ENCODE measurements at regions not wholly inside any gene's neighbourhood (a gene's known extent, or its start where the extent isn't known, plus 50 kb on each side); places are given as distances from the start of the nearest gene placed in this dataset.

GRCh38 chr6:9795880-9796279 lies 619.0 kb downstream of the TFAP2A start:
- Histone ChIP-seq H3K4me1 (ENCODE audit: control insufficient read depth, insufficient read depth, low read length) (no peaks in the 10 kb centered on the region), H2BK5ac (ENCODE audit: low read depth, low read length, poor library complexity, severe bottlenecking) (no peak overlapping the region), H2BK20ac (ENCODE audit: low read depth, low read length) (0 out of 2 replicates have a peak overlapping the region, but pooled peaks have one; percentile 9), H3K18ac (ENCODE audit: low read depth, low read length) (no peak overlapping the region), H3K27me3 (ENCODE audit: control insufficient read depth, insufficient read depth, low read length) (no peaks in the 10 kb centered on the region), H3K9ac (ENCODE audit: low read depth, low read length) (no peak overlapping the region), H3K27ac (ENCODE audit: insufficient read depth, low read length) (no peak overlapping the region), H2BK120ac (ENCODE audit: low read depth, low read length) (peak overlapping the region; percentile 1), H3K9me3 (ENCODE audit: control insufficient read depth, insufficient read depth, low read length) (0 out of 2 replicates have a peak, but pooled peaks cover 2% of the 10 kb centered on the region), H3K14ac (replicated peaks; ENCODE audit: low read depth, low read length) (no peak overlapping the region), H3K4me2 (ENCODE audit: low read depth, low read length) (no peak overlapping the region), H3K4me3 (ENCODE audit: insufficient read depth, low read depth, low read length) (no peak overlapping the region), H3K4ac (ENCODE audit: low read depth, low read length) (peak overlapping the region; percentile 0; the same call in 1 of the 2 replicates), H2AFZ (replicated peaks; ENCODE audit: low read length, poor library complexity) (no peak overlapping the region), H2AK5ac (ENCODE audit: low read depth, low read length) (no peak overlapping the region), H4K8ac (ENCODE audit: low read depth in 2 of 2, low read length in 2 of 2) (no peak overlapping the region), H3K36me3 (ENCODE audit: control insufficient read depth, insufficient read depth, low read length) (no peaks in the 10 kb centered on the region), H4K91ac (ENCODE audit: insufficient read depth, low read depth, low read length) (no peak overlapping the region), H3K9me1 (ENCODE audit: insufficient read depth, low read length) (no peaks in the 10 kb centered on the region), H3K79me1 (ENCODE audit: low read depth in 1 of 2, low read length in 2 of 2) (no peaks in the 10 kb centered on the region), H2AK9ac (replicated peaks; ENCODE audit: low read depth, low read length, poor library complexity) (no peak overlapping the region), H3K23ac (ENCODE audit: low read depth, low read length) (no peak overlapping the region), H3K56ac (ENCODE audit: extremely low read depth, insufficient read depth, low read length) (no peak overlapping the region), H4K5ac (ENCODE audit: low read depth, low read length) (no peak overlapping the region), H2BK15ac (ENCODE audit: low read depth, low read length) (no peak overlapping the region), H4K20me1 (ENCODE audit: insufficient read depth, low read length) (no peaks in the 10 kb centered on the region)
- POLR2A ChIA-PET (ENCODE audit: unreplicated experiment): no interaction called here
- dilution Hi-C loops (cut with HindIII; ENCODE audit: low sequenced_read_pairs, unreplicated experiment) (no loop called here), intact Hi-C loops (cut with micrococcal nuclease) (no loop called here), in situ Hi-C loops (cut with MboI; ENCODE audit: low sequenced_read_pairs) (no loop called here)
- WGBS, 2 experiments (ENCODE audit: extremely low coverage in 2 of 2, insufficient read length in 1 of 2): 0% methylated on average over 1 of the region's 5 CpGs; no CpG with 5 or more reads in 1 of the 2 experiments
- TF ChIP-seq RFX5 (IDR thresholded peaks at IDR 0.05; ENCODE audit: low read depth, low read length) (no peak), MAZ (IDR thresholded peaks at IDR 0.05; ENCODE audit: borderline replicate concordance, low read depth, low read length) (no peak), BHLHE40 (IDR thresholded peaks at IDR 0.05; ENCODE audit: low read depth, low read length) (no peak), MXI1 (IDR thresholded peaks at IDR 0.05; ENCODE audit: borderline replicate concordance, low read depth, low read length) (no peak), RAD21 (IDR thresholded peaks at IDR 0.05; ENCODE audit: low read length) (no peak), NFE2L2 (IDR thresholded peaks at IDR 0.05; ENCODE audit: low read depth, low read length) (no peak), CHD1 (IDR thresholded peaks at IDR 0.05; ENCODE audit: low read depth, low read length) (no peak), POLR2A (IDR thresholded peaks at IDR 0.05; ENCODE audit: low read depth, low read length) (no peak), ELK1 (IDR thresholded peaks at IDR 0.05; ENCODE audit: borderline replicate concordance, low read depth, low read length) (no peak), FOS (IDR thresholded peaks at IDR 0.05; ENCODE audit: low read depth, low read length) (no peak), SMC3 (IDR thresholded peaks at IDR 0.05; ENCODE audit: low read depth, low read length) (no peak), RCOR1 (IDR thresholded peaks at IDR 0.05; ENCODE audit: insufficient replicate concordance, low read length) (no peak), MAFK (IDR thresholded peaks at IDR 0.05; ENCODE audit: low read depth, low read length) (no peak), USF2 (IDR thresholded peaks at IDR 0.05; ENCODE audit: low read depth, low read length) (no peak), CTCF (conservative IDR thresholded peaks at IDR 0.05; ENCODE audit: low read depth, low read length) (no peak), CEBPB (IDR thresholded peaks at IDR 0.05; ENCODE audit: low read depth, low read length) (no peak)
- CTCF ChIA-PET: no interaction called here
- ATAC-seq (ENCODE audit: low read depth) (no peak), DNase-seq (no peak)
- BruUV-seq (replicated peaks): no TSS peak
